Neural cell (in vitro differentiated cells): ENCODE measurements at regions not wholly inside any gene's neighbourhood (a gene's known extent, or its start where the extent isn't known, plus 50 kb on each side); places are given as distances from the start of the nearest gene placed in this dataset.
A peak's percentile ranks its signal among the peaks of the same experiment; 100 is the strongest.

Experiments used
- H2AFZ ChIP-seq: fragments of 200-600, 300-800 bp; sonication (generic), shearing (Covaris generic); 2 replicates; pipeline ENCODE4 v1.6.0; 2014; ENCODE audit warnings: low read depth, mild to moderate bottlenecking, antibody characterized with exemption, low read length, moderate library complexity
- H3F3A ChIP-seq: fragments of 200-600 bp; shearing (Covaris generic); 2 replicates; pipeline ENCODE4 v1.6.1; 2016; ENCODE audit warnings: mild to moderate bottlenecking, moderate library complexity, mixed read lengths, antibody characterized with exemption, low read length; ENCODE audit not compliant: insufficient read depth, poor library complexity, severe bottlenecking
- H3K27ac ChIP-seq: fragments of 200-600, 300-800 bp; sonication (generic), shearing (Covaris generic); 2 replicates; pipeline ENCODE4 v1.5.1; 2014; ENCODE audit warnings: mild to moderate bottlenecking, low read length, moderate library complexity
- H3K27me3 ChIP-seq: fragments of 300-800, 200-600 bp; sonication (generic), shearing (Covaris generic); 2 replicates; pipeline ENCODE4 v1.6.0; 2014; ENCODE audit warnings: mild to moderate bottlenecking, low read depth, low read length, moderate library complexity; ENCODE audit not compliant: insufficient read depth
- H3K36me3 ChIP-seq: fragments of 300-800, 200-600 bp; sonication (generic), shearing (Covaris generic); 2 replicates; pipeline ENCODE4 v1.5.1; 2014; ENCODE audit warnings: mild to moderate bottlenecking, antibody characterized with exemption, low read length, moderate library complexity; ENCODE audit not compliant: insufficient read depth
- H3K4me2 ChIP-seq: fragments of 300-800, 200-600 bp; sonication (generic), shearing (Covaris generic); 2 replicates; pipeline ENCODE4 v1.6.0; 2014; ENCODE audit warnings: mild to moderate bottlenecking, low read length
- H3K4me3 ChIP-seq: fragments of 300-800, 200-600 bp; sonication (generic), shearing (Covaris generic); 2 replicates; pipeline ENCODE4 v1.5.1; 2014; ENCODE audit warnings: mild to moderate bottlenecking, low read length, moderate library complexity
- H3K79me2 ChIP-seq: fragments of 200-600 bp; shearing (Covaris generic); replicated peaks from 2 replicates; pipeline ENCODE4 v1.6.0; 2014; ENCODE audit warnings: mild to moderate bottlenecking, low read length, moderate library complexity; ENCODE audit not compliant: insufficient read depth
- H3K9ac ChIP-seq: fragments of 300-800, 200-600 bp; sonication (generic), shearing (Covaris generic); 2 replicates; pipeline ENCODE4 v1.6.1; 2016; ENCODE audit warnings: mild to moderate bottlenecking, low read length, mixed read lengths
- H3K9me2 ChIP-seq: fragments of 200-600 bp; shearing (Covaris generic); 2 replicates; pipeline ENCODE4 v1.6.1; 2016; ENCODE audit warnings: mild to moderate bottlenecking, low read length, mixed read lengths; ENCODE audit not compliant: insufficient read depth
- H3K9me3 ChIP-seq: fragments of 200-600, 300-800 bp; sonication (generic), shearing (Covaris generic); 2 replicates; pipeline ENCODE4 v1.6.1; 2016; ENCODE audit warnings: mild to moderate bottlenecking, mixed run types, low read length, moderate library complexity, mixed read lengths
- H4K20me1 ChIP-seq: fragments of 200-600 bp; shearing (Covaris generic); 2 replicates; pipeline ENCODE4 v1.6.1; 2016; ENCODE audit warnings: mild to moderate bottlenecking, mixed run types; ENCODE audit not compliant: insufficient read depth
- CTCF ChIP-seq: fragments of 450-650 bp; IDR thresholded peaks from 2 replicates; pipeline ENCODE4 v1.5.1; 2014; ENCODE audit warnings: antibody characterized with exemption, mild to moderate bottlenecking, moderate library complexity; ENCODE audit not compliant: poor library complexity, severe bottlenecking
- EP300 ChIP-seq: fragments of 450-650 bp; conservative IDR thresholded peaks from 2 replicates; pipeline ENCODE4 v1.6.1; 2014; ENCODE audit warnings: antibody characterized with exemption, mild to moderate bottlenecking, moderate library complexity; ENCODE audit not compliant: poor library complexity, severe bottlenecking
- EZH2 ChIP-seq: fragments of 200-600, 300-800 bp; shearing (Covaris generic), sonication (generic); IDR thresholded peaks from 2 replicates; pipeline ENCODE4 v1.6.1; 2014; ENCODE audit warnings: antibody characterized with exemption, low read length, borderline replicate concordance, mild to moderate bottlenecking; ENCODE audit not compliant: insufficient read depth, poor library complexity, severe bottlenecking
- MXI1 ChIP-seq: fragments of 450-650 bp; conservative IDR thresholded peaks from 2 replicates; pipeline ENCODE4 v1.6.1; 2014; ENCODE audit warnings: antibody characterized with exemption, mild to moderate bottlenecking; ENCODE audit not compliant: poor library complexity, severe bottlenecking
- POLR2AphosphoS5 ChIP-seq: IDR thresholded peaks from 2 replicates; pipeline ENCODE4 v1.6.1; 2012
- RAD21 ChIP-seq: fragments of 450-650 bp; conservative IDR thresholded peaks from 2 replicates; pipeline ENCODE4 v1.6.1; 2014; ENCODE audit warnings: antibody characterized with exemption, mild to moderate bottlenecking, moderate library complexity
- REST ChIP-seq: IDR thresholded peaks from 2 replicates; pipeline ENCODE4 v1.6.1; 2012; ENCODE audit warnings: borderline replicate concordance
- SMC3 ChIP-seq: fragments of 450-650 bp; conservative IDR thresholded peaks from 2 replicates; pipeline ENCODE4 v1.6.1; 2014; ENCODE audit warnings: antibody characterized with exemption, mild to moderate bottlenecking, moderate library complexity; ENCODE audit not compliant: poor library complexity
- TAF1 ChIP-seq: IDR thresholded peaks from 2 replicates; pipeline ENCODE4 v1.6.1; 2012; ENCODE audit warnings: low read depth

GRCh38 chr16:47834485-47835024, 321.2 kb downstream of the ABCC12 start:
- Histone ChIP-seq H3K79me2 (no peaks in the 10 kb centered on the region), H3K4me3 (no peak overlapping the region)

GRCh38 chr16:47833771-47834170, 322.0 kb downstream of the ABCC12 start:
- Histone ChIP-seq H3K79me2 (no peaks in the 10 kb centered on the region), H3K9me3 (peaks cover 4% of the 10 kb centered on the region), H3K4me3 (no peak overlapping the region), H3K9me2 (no peaks in the 10 kb centered on the region), H3K36me3 (no peaks in the 10 kb centered on the region), H3K9ac (no peak overlapping the region), H3K4me2 (no peak overlapping the region), H3K27me3 (no peaks in the 10 kb centered on the region), H2AFZ (no peak overlapping the region), H3K27ac (no peak overlapping the region), H3F3A (no peaks in the 10 kb centered on the region), H4K20me1 (no peaks in the 10 kb centered on the region)
- peak; percentile 39 for TF ChIP-seq POLR2AphosphoS5
- TF ChIP-seq EZH2 = no peak

More at GRCh38 chr16:47834485-47835024, 321.2 kb downstream of the ABCC12 start:
- no peaks in the 10 kb centered on the region for H4K20me1 ChIP-seq
- no peak overlapping the region for H2AFZ ChIP-seq
- H3K9me2 ChIP-seq = no peaks in the 10 kb centered on the region
- H3F3A ChIP-seq = no peaks in the 10 kb centered on the region
- no peak overlapping the region for H3K4me2 ChIP-seq
- H3K27ac ChIP-seq = no peak overlapping the region
- no peak for TF ChIP-seq MXI1
- TF ChIP-seq RAD21 = no peak
- TF ChIP-seq TAF1 = no peak
- TF ChIP-seq EP300 = no peak
- peaks cover 4% of the 10 kb centered on the region for H3K9me3 ChIP-seq
- H3K9ac ChIP-seq = no peak overlapping the region
- no peaks in the 10 kb centered on the region for H3K36me3 ChIP-seq
- no peaks in the 10 kb centered on the region for H3K27me3 ChIP-seq

GRCh38 chr16:47829850-47830600, 325.8 kb downstream of the ABCC12 start:
- Histone ChIP-seq H3K4me3 (no peak overlapping the region), H3K9ac (no peak overlapping the region), H3K36me3 (no peaks in the 10 kb centered on the region), H3K9me2 (no peaks in the 10 kb centered on the region), H3K4me2 (no peak overlapping the region), H3K27ac (no peak overlapping the region), H3K27me3 (no peaks in the 10 kb centered on the region), H4K20me1 (no peaks in the 10 kb centered on the region), H3F3A (no peaks in the 10 kb centered on the region), H2AFZ (no peak overlapping the region), H3K9me3 (no peaks in the 10 kb centered on the region), H3K79me2 (no peaks in the 10 kb centered on the region)
- no peak for TF ChIP-seq POLR2AphosphoS5
- TF ChIP-seq EP300 = no peak
- no peak for TF ChIP-seq EZH2
- TF ChIP-seq SMC3 = no peak
- TF ChIP-seq RAD21 = no peak
- TF ChIP-seq CTCF = no peak
- TF ChIP-seq TAF1 = no peak
- TF ChIP-seq MXI1 = no peak
- TF ChIP-seq REST = no peak
